ENCODE measurements at regions not wholly inside any gene's neighbourhood (a gene's known extent, or its start where the extent isn't known, plus 50 kb on each side); places are given as distances from the start of the nearest gene placed in this dataset.

DNA sequence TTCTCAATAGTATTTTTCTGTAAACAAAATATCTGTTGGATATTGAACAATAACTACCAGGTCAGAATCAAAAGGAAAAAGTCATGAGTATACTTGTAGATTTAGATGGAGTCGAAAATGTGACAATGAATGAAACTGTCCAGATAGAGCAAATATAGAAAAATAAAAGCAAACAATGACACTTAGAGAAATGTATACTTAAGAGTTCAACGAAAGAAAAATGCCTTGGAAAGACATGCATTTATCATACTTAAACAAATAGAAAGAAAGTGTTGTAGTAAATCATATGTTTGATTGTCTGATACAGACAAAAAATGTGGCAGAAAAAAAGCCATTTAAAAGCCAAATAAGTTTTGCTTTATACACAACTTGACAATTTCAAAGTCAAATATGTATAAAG is 571.2 kb upstream of the MGAT4C start:
- no peak for DNase-seq (ENCODE audit: low read depth, low spot score)
- no peak overlapping the region for H3K4me3 ChIP-seq (ENCODE audit: low read length)

DNA sequence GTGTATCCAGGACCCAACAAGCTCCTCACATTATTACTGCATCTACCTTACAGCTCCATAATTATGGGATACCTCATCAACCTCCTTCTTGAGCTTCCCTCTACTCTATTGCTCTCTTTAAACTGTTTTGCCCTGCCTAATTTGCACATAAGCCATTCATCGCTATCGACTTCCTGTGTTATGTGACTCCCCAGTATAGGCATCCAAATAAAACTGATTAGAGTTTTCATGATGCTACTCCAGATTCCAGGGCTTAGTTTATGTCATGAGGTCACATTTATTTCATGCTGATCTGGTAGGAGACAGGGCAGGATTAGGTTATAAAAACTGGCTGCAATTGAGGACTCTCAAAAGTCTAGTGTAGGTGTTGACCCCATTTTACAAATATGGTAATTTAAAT is 569.9 kb upstream of the MGAT4C start:
- H3K4me3 ChIP-seq (ENCODE audit: low read length): no peak overlapping the region
- no peak for DNase-seq (ENCODE audit: low read depth, low spot score)

DNA sequence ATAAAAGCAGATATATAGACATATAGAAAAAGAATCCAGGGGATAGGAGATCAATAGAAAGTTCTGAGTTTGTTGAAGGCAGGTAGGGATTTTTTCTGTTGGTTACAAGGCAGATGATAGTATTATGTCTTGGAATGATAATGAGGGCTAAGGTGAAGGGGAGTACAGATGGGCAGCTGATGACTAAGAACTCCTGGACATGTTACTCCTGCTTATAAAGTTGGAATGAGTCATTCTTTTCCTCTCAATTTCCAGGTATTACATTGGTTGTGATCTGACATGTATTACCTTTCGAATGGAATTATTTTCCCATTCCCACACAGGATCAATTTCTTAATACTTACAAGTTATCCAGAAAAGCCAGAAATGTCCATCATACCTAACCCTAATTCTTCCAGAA is 545.2 kb upstream of the MGAT4C start:
- no peak for DNase-seq (ENCODE audit: low read depth, low spot score)
- H3K4me3 ChIP-seq (ENCODE audit: low read length): no peak overlapping the region

DNA sequence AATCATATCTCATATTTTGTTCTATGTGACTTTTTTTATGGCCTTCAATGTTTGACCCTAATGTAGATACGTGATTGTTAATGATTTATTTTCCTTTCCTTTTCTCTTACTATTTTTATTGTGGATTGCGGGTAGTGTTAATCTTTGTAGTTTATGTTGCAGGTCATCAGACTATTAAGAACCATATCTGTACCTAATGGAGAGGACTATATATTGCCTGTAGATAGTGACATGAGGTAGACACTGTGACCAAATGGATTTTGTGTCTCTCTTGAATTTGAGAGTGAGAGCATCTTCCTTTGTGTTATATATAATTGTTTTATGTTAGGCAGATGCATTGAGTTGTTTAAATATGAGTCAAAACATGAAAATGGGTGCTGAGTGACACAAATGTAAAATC is 543.4 kb upstream of the MGAT4C start:
- DNase-seq (ENCODE audit: low read depth, low spot score): no peak
- H3K4me3 ChIP-seq (ENCODE audit: low read length): no peak overlapping the region

DNA sequence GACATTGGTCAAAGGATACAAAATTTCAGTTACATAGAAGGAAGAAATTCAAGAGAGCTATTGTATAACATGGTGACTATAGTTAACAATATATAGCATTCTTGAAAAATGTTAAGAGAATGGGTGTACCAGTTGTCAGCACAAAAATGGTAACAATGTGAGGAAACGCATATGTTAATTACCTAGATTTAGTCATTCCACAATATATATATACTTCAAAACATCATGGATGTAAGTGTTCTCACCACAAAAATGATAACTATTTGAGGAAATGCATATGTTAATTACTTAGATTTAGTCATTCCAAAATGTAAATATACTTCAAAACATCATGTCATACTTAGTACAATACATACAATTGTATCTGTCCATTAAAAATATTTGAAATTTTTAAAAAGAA is 540.4 kb upstream of the MGAT4C start:
- no peak overlapping the region for H3K4me3 ChIP-seq (ENCODE audit: low read length)
- no peak for DNase-seq (ENCODE audit: low read depth, low spot score)

DNA sequence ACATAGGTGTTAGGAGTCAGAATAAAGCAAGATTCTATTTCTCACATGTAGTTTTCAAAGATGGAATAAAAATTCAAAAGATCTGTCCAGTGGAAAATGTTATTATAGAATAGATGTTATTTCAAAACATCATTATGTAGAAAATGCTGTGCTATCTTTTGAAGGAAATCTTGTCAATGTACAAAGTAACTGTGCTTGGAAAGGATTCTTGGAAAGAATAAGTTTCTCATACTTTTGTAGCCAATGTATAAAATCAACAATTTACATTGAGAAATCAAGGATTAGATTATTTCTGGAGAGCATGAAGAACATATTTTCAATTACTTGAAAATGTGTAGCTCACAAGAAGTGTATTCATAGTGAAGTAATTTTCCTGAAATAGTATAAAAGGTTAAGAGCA is 532.5 kb upstream of the MGAT4C start:
- DNase-seq (ENCODE audit: low read depth, low spot score): no peak
- no peak overlapping the region for H3K4me3 ChIP-seq (ENCODE audit: low read length)

DNA sequence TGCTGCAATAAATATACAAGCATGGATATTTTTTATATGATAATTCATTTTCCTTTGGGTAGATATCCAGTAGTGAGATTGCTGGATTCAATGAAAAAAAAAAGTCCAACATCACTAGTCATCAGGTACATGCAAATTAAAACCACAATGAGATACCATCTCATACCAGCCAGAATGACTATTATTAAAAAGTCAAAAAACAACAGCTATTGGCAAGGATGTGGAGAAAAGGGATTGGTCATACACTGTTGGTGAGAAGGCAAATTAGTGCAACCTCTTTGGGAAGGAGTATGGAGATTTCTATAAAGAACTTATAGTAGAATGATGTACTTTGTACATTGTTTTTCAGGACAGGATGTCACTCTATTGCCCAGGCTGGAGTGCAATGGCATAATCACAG is 531.2 kb upstream of the MGAT4C start:
- no peak for DNase-seq (ENCODE audit: low read depth, low spot score)
- H3K4me3 ChIP-seq (ENCODE audit: low read length): no peak overlapping the region

DNA sequence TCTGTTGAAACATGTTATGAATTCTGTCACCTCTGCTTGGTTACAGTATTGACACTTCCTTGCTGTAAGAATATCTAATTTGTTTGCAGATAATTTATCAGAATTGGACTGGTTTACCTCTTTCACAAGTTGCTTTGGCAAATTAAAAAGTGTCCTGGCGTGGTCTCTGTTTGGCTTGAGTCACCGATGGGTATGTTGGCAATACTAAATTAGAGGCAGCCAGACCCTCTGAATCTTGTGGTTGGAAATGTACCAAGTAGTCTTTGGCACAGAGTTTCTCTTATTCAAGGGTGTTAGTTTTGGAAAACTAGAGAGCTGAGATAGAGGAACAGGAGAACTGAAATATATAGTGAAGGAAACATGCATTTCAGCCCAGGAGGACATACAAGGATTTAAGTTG is 521.1 kb upstream of the MGAT4C start:
- no peak for DNase-seq (ENCODE audit: low read depth, low spot score)
- H3K4me3 ChIP-seq (ENCODE audit: low read length): no peak overlapping the region

DNA sequence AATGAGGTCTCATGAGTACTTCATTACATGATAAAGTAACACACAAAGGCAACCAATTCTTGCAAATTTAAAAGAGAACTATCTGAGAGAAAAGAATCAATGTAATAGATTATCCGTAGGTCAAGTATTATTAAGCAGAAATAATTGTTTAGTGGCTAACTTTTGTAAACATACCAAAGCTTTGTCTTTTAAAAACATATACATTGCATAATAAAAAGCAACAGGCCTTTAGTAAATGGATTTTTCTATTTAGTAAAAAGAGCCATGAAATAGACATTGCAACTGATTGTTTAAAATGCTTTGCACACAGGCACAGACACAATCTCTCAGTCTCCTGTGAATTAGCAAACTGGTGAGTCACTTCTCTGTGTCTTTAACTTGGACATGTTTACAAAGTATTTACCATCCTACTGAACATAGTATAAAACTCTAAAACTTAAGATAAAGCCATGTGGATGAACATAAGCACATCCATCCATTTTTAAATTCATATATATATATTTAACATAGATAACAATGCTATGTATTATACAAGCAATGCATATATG is 518.7 kb upstream of the MGAT4C start:
- no peak for DNase-seq (ENCODE audit: low read depth, low spot score)
- no peak overlapping the region for H3K4me3 ChIP-seq (ENCODE audit: low read length)

DNA sequence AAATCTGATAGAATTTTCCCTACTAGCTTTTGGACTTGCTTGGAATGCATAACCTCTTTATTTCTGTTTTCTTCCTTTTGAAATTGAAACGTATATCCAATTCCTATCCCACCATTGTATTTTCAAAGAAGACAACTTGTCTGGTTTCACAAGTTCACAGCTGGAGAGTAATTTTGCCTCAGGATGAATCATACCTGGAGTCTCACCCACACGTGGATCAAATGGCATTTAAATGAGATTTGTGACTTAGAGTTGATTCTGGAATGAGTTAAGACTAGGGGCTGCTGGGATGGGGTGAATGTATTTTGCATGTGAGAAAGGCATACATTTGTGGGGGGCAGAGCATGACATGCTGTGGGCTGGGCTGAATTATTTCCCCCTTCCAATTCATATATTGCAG is 516.5 kb upstream of the MGAT4C start:
- DNase-seq (ENCODE audit: low read depth, low spot score): no peak
- H3K4me3 ChIP-seq (ENCODE audit: low read length): no peak overlapping the region

DNA sequence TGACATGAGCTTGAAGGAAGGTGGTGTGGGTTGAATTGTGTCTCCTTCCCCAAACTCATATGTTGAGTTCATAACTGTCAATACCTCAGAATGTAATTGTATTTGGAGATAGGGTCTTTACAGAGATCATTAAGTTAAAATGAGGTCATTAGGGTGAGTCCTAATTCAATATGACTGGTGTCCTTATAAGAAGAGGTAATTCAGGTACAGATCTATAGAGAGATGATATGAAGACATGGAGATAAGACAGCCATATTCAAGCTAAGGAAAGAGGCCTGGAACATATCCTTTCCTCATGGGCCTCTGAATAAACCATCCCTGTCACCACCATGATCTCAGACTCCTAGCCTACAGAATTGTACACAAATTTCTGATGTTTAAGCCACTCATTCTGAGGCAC is 514.7 kb upstream of the MGAT4C start:
- DNase-seq (ENCODE audit: low read depth, low spot score): no peak
- no peak overlapping the region for H3K4me3 ChIP-seq (ENCODE audit: low read length)

DNA sequence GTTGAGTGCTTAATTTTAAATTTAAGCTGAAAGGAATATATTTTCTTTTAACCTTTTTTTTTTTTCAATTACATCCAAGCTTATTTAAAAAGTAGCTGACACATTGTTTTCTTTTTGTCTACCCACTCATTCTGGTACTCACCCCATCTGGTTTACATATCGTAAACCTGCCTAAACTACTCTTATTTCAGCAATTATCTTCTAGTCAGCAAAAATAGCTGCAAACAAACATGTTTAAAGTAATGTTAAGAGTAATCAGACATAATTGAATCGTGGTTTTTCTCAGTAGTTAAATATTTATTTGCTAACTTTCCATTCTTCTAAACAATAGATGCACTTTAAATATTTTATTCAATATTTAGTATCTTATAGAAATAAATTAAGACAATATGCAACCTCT is 492.7 kb upstream of the MGAT4C start:
- DNase-seq (ENCODE audit: low read depth, low spot score): no peak
- H3K4me3 ChIP-seq (ENCODE audit: low read length): no peak overlapping the region

DNA sequence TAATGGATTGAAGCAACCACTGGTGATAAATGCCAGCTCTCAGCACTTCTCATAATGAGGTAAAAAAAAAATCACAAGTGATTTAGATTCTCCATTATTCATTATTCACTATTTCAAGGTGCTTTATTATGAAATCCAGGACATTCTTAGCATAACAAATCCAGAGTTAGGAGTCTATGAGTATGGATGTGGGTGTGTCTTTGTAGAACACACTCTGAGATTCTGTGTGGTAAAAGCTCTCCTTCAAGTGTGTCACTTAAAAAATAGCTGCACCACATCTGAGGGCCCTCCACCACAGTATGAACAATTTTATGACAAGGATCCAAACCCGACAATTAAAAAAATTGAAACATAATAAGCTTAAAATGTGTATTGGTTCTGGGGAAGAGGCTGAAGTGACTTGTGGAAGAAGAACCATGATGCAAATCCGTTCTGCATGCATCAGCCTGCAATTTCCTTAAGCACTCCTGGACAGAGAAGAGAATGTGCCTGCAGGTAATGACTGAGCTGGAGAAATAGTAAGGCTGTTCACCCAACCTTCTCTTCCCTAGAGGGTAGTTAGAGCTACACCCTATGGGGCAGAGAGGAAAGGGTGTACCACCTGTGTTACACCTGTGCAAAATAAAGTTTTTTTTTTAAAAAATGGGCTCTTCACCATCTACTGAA is 488.5 kb upstream of the MGAT4C start:
- H3K4me3 ChIP-seq (ENCODE audit: low read length): no peak overlapping the region
- no peak for DNase-seq (ENCODE audit: low read depth, low spot score)

DNA sequence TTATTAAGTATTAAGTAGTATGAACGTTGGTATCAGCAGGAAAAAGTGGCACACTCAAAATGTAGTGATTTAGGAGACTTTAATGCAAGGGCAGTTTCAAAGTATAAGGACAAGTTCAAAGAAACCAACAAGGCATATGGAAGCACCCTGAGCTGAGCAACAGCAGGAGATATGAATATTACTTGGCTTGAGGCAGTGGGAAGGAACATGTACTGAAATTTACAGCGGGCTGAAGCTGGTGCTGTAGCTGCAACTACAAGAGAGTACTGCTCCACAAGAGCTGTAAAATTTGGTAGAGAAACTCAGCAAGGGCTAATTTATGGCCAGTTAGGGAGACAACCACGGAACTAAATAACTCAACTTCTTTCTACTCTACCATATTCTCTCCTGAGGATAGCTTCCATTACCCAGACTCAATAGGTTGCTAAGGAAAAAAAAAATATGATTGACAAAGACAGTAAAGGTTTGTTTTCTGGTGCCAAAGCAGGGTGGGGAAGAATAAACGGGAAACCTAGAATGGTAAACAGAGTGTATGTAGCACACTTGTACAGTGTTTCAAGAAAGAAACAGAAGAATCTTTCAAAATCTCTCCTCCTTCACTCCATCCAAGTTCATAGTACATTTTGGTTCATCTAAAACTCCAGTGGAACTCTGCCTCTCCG is 487.8 kb upstream of the MGAT4C start:
- no peak for DNase-seq (ENCODE audit: low read depth, low spot score)
- no peak overlapping the region for H3K4me3 ChIP-seq (ENCODE audit: low read length)

DNA sequence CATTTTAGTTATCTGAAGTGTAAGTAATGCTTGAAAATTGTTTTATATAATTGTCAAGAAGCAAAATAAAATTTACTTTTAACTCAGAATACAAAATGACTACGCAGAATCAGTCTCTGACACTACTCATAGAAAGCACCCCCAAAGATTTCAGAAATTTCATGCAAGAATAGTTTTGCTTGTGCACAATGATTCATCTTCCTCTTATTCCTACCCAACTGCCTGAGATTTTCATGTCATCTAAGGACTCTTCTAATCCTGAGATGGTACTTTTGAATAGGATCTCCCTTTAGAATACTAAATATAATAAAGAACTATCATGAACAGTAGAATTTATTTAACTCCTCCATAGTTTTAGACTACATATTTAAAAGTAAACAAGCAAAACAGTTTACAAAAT is 485.3 kb upstream of the MGAT4C start:
- DNase-seq (ENCODE audit: low read depth, low spot score): no peak
- H3K4me3 ChIP-seq (ENCODE audit: low read length): no peak overlapping the region

DNA sequence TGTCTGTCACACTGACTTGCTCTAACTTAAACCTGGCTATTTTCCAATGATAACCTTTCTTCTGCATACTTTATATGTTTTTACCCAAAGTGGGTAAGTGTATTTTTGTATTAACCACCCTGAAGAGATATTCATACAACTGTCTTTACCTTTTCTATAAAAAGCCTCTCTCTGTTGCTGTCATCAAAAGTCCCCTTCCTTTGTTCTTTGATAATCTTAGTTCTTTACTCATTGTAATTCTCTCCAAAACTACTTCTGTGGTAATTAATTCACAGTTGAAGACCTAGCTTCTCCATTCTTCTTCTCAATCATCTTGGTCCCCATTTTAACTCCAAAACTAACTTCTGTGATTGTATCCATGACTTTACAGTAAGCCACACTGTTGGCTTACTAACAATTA is 479.7 kb upstream of the MGAT4C start:
- DNase-seq (ENCODE audit: low read depth, low spot score): no peak
- no peak overlapping the region for H3K4me3 ChIP-seq (ENCODE audit: low read length)

DNA sequence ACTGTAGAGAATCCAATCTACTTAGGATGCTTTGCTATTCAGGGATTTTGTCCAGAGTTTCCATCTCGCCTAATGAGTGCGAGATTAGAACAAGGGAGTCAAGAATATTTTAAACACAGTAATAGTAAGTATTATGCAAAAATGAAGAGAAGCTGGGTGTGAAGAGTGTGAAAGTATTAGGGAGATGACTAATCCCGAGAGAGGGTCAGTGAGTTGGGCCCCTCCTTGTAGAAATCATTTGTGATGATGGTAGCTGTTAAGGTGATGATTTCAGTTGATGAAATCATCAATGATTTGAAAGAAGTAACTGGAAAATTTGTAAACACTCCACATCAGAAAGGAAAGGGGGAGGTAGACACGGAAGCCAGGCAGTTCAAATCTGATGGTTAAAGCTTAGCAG is 478.9 kb upstream of the MGAT4C start:
- no peak for DNase-seq (ENCODE audit: low read depth, low spot score)
- H3K4me3 ChIP-seq (ENCODE audit: low read length): no peak overlapping the region

DNA sequence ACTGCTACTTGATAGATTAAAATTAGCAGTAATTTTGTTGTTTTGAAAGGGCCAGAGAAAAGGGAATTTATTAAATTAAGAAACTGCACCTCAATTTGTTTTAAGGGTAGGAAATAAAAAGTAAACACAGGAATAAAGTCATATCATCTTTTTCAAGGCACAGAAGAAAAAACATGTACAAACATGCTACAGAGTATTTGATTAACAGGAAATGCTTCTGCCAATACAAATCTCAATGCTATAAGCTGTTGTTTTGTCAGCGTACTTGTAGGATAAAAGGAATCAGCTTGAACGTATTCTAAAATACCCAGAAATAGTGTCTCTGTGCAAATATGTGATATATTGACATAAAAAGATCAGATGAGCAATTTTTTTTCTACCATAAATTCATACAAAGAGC is 474.0 kb upstream of the MGAT4C start:
- DNase-seq (ENCODE audit: low read depth, low spot score): no peak
- H3K4me3 ChIP-seq (ENCODE audit: low read length): no peak overlapping the region

DNA sequence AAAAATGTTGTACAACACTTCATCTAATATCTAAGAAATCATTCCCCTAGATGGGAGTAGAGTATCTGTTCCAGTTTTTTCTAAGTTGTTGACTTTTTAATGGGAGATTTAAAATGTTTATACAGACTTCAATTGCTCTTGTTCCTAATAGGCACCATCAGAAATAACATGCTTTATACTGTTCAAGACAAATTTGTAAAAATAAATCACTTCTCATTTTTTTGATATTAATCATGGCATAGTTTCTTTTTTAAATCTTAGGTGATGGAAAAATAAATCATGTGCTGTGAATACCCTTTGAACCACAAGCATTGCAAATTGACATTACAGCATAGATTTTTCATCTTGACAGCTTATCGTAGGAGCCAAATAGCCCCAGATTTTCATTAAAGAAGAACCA is 473.5 kb upstream of the MGAT4C start:
- DNase-seq (ENCODE audit: low read depth, low spot score): no peak

DNA sequence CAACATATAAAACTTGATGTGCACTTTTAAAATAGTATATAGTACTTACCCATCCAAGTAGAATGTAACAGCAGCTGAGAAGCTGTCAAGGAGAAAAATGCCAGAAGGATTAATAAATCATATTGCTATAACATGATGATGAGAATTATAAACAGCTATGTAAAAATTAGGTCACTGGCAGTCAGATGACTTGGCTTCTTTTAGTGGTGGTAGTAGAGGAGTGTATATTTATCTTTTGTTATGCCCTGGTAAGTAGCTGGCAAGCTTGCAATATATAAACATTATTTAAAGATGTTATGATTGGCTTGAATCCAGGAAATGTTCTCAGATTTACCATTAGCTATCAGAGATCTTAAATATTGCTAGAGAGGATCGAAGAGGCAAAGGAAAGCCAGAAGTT is 471.0 kb upstream of the MGAT4C start:
- no peak for DNase-seq (ENCODE audit: low read depth, low spot score)
- no peak overlapping the region for H3K4me3 ChIP-seq (ENCODE audit: low read length)

More for the DNA sequence above, 473.5 kb upstream of the MGAT4C start:
- H3K4me3 ChIP-seq (ENCODE audit: low read length): no peak overlapping the region

DNA sequence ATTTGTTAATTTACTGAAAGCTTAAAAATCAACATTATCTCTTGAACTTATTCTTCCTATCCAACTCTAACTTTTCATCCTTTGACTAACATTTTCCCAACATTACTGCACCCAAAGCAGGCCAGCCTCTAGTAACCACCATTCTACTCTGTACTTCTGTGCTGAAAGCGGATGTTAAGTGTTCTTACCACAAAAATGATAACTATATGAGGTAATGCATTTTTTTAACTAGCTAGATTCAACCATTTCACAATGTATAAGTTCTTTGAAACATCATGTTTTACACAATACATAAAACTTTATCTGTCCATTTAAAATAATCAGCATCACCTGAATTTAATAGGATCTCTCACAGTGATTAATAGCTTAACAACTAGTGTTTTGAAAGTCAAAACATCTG is 468.5 kb upstream of the MGAT4C start:
- H3K4me3 ChIP-seq (ENCODE audit: low read length): no peak overlapping the region
- no peak for DNase-seq (ENCODE audit: low read depth, low spot score)

Data from Jurkat, Clone E6-1 (cell line).